H9 (cell line): ENCODE measurements at regions not wholly inside any gene's neighbourhood (a gene's known extent, or its start where the extent isn't known, plus 50 kb on each side); places are given as distances from the start of the nearest gene placed in this dataset.

Experiments used
- DNase-seq: peaks from one replicate; pipeline ENCODE4 v3.0.0-alpha.2; 2017
- H2AFZ ChIP-seq: one replicate; pipeline ENCODE4 v1.6.1; 2013; ENCODE audit warnings: mild to moderate bottlenecking, low read length, control low read depth, moderate library complexity
- H2AK5ac ChIP-seq: 2 replicates; pipeline ENCODE4 v1.6.1; 2013; ENCODE audit warnings: low read length, control low read depth, mixed read lengths; ENCODE audit not compliant: insufficient read length
- H2BK120ac ChIP-seq: one replicate; pipeline ENCODE4 v1.6.1; 2013; ENCODE audit warnings: low read depth, mild to moderate bottlenecking, low read length, control low read depth, inconsistent platforms; ENCODE audit not compliant: poor library complexity, severe bottlenecking
- H2BK12ac ChIP-seq: 2 replicates; pipeline ENCODE4 v1.6.1; 2013; ENCODE audit warnings: low read length, control low read depth, mixed read lengths, low read depth; ENCODE audit not compliant: insufficient read length
- H2BK15ac ChIP-seq: 2 replicates; pipeline ENCODE4 v1.6.1; 2013; ENCODE audit warnings: low read depth, low read length, control low read depth
- H2BK20ac ChIP-seq: one replicate; pipeline ENCODE4 v1.6.1; 2013; ENCODE audit warnings: low read depth, mild to moderate bottlenecking, low read length, control low read depth, inconsistent platforms; ENCODE audit not compliant: poor library complexity, severe bottlenecking
- H2BK5ac ChIP-seq: 2 replicates; pipeline ENCODE4 v1.6.1; 2013; ENCODE audit warnings: low read length, control low read depth, mixed read lengths; ENCODE audit not compliant: insufficient read length
- H3K14ac ChIP-seq: 2 replicates; pipeline ENCODE4 v1.6.1; 2013; ENCODE audit warnings: low read length, control low read depth; ENCODE audit not compliant: insufficient read depth
- H3K18ac ChIP-seq: 2 replicates; pipeline ENCODE4 v1.6.1; 2013; ENCODE audit warnings: low read depth, mild to moderate bottlenecking, mixed read lengths, low read length, control low read depth; ENCODE audit not compliant: insufficient read length
- H3K23ac ChIP-seq: 2 replicates; pipeline ENCODE4 v1.6.1; 2013; ENCODE audit warnings: low read length, control low read depth, mixed read lengths, low read depth; ENCODE audit not compliant: insufficient read length
- H3K23me2 ChIP-seq: 2 replicates; pipeline ENCODE4 v1.6.1; 2013; ENCODE audit warnings: low read depth, mild to moderate bottlenecking, mixed read lengths, low read length, control low read depth; ENCODE audit not compliant: insufficient read length, poor library complexity, severe bottlenecking
- H3K27ac ChIP-seq: 2 replicates; pipeline ENCODE4 v1.5.1; 2013; ENCODE audit warnings: low read length, control low read depth, mixed read lengths, low read depth; ENCODE audit not compliant: insufficient read length
- H3K27me3 ChIP-seq: 2 replicates; pipeline ENCODE4 v1.6.1; 2013; ENCODE audit warnings: low read length, control low read depth, inconsistent platforms; ENCODE audit not compliant: insufficient read depth
- H3K4ac ChIP-seq: 2 replicates; pipeline ENCODE4 v1.6.1; 2013; ENCODE audit warnings: low read depth, mild to moderate bottlenecking, control low read depth, inconsistent platforms, low read length, moderate library complexity
- H3K4me1 ChIP-seq: 2 replicates; pipeline ENCODE4 v1.6.1; 2013; ENCODE audit warnings: low read length, control low read depth, inconsistent platforms; ENCODE audit not compliant: insufficient read depth
- H3K4me2 ChIP-seq: 2 replicates; pipeline ENCODE4 v1.6.1; 2013; ENCODE audit warnings: low read length, control low read depth, mixed read lengths; ENCODE audit not compliant: insufficient read length, insufficient read depth
- H3K56ac ChIP-seq: 2 replicates; pipeline ENCODE4 v1.6.1; 2013; ENCODE audit warnings: low read depth, mild to moderate bottlenecking, mixed read lengths, low read length, control low read depth; ENCODE audit not compliant: insufficient read length
- H3K79me1 ChIP-seq: 2 replicates; pipeline ENCODE4 v1.6.1; 2013; ENCODE audit warnings: low read depth, mild to moderate bottlenecking, moderate library complexity, low read length, control low read depth, inconsistent platforms; ENCODE audit not compliant: insufficient read depth, poor library complexity, severe bottlenecking
- H3K79me2 ChIP-seq: 2 replicates; pipeline ENCODE4 v1.6.1; 2013; ENCODE audit warnings: low read length, control low read depth, inconsistent platforms; ENCODE audit not compliant: insufficient read depth
- H3K9ac ChIP-seq: 2 replicates; pipeline ENCODE4 v1.6.1; 2013; ENCODE audit warnings: low read length, control low read depth, mixed read lengths; ENCODE audit not compliant: insufficient read length; ENCODE audit errors: extremely low read depth
- H3K9me3 ChIP-seq: one replicate; pipeline ENCODE4 v1.6.1; 2013; ENCODE audit warnings: low read depth, low read length, inconsistent platforms; ENCODE audit not compliant: control insufficient read depth
- H3T11ph ChIP-seq: one replicate; pipeline ENCODE4 v1.6.1; 2013; ENCODE audit warnings: mild to moderate bottlenecking, low read length, control low read depth, inconsistent platforms
- H4K20me1 ChIP-seq: one replicate; pipeline ENCODE4 v1.6.1; 2013; ENCODE audit not compliant: control insufficient read depth, insufficient read length, insufficient read depth
- H4K5ac ChIP-seq: 2 replicates; pipeline ENCODE4 v1.6.1; 2013; ENCODE audit warnings: low read depth, mild to moderate bottlenecking, mixed read lengths, low read length, control low read depth; ENCODE audit not compliant: insufficient read length
- H4K8ac ChIP-seq: replicated peaks from 2 replicates; pipeline ENCODE4 v1.6.1; 2013; ENCODE audit warnings: low read length, control low read depth, mixed read lengths, low read depth; ENCODE audit not compliant: insufficient read length
- H4K91ac ChIP-seq: 2 replicates; pipeline ENCODE4 v1.6.1; 2013; ENCODE audit warnings: low read depth, mild to moderate bottlenecking, moderate library complexity, mixed read lengths, low read length, control low read depth; ENCODE audit not compliant: insufficient read length
- H3K27ac Mint-ChIP-seq, 3 experiments: 2 replicates in 2 of 3; 3 replicates in 1 of 3; pipeline ENCODE4 v1.8.0; 2020 to 2021; ENCODE audit warnings: mixed read lengths in 3 of 3, mild to moderate bottlenecking in 1 of 3, moderate library complexity in 1 of 3
- H3K27me3 Mint-ChIP-seq: 2 replicates; pipeline ENCODE4 v1.8.0; 2021; ENCODE audit warnings: low read depth, mild to moderate bottlenecking, moderate library complexity, mixed read lengths
- H3K36me3 Mint-ChIP-seq, 3 experiments: 2 replicates in 2 of 3; 3 replicates in 1 of 3; pipeline ENCODE4 v1.8.0; 2020 to 2021; ENCODE audit warnings: low read depth in 3 of 3, mixed read lengths in 3 of 3; ENCODE audit not compliant: insufficient read depth in 1 of 3
- H3K4me1 Mint-ChIP-seq, 2 experiments: 2 replicates each; pipeline ENCODE4 v1.8.0; 2020; ENCODE audit warnings: mixed read lengths in 2 of 2
- H3K4me3 Mint-ChIP-seq, 2 experiments: 2 replicates in 1 of 2; 3 replicates in 1 of 2; pipeline ENCODE4 v1.8.0; 2020 to 2021; ENCODE audit warnings: mild to moderate bottlenecking in 2 of 2, mixed read lengths in 2 of 2, moderate library complexity in 1 of 2
- H3K9me3 Mint-ChIP-seq, 2 experiments: 2 replicates in 1 of 2; 3 replicates in 1 of 2; pipeline ENCODE4 v1.8.0; 2020; ENCODE audit warnings: mild to moderate bottlenecking in 2 of 2, mixed read lengths in 2 of 2, moderate library complexity in 1 of 2
- WGBS: extraction: QIAGEN DNeasy Blood & Tissue Kit; methylation state at CpG from one replicate; pipeline ENCODE4 v1.1.7; 2013; ENCODE audit warnings: missing lambda C conversion rate, low lambda C conversion rate, mixed read lengths; ENCODE audit not compliant: insufficient read length; ENCODE audit errors: extremely low coverage; 5-methylcytosine and 5-hydroxymethylcytosine counted together
- TF ChIP-seq, protein P1 (sequence below): fragments of 200-600 bp; sonication (generic); conservative IDR thresholded peaks from 3 replicates; pipeline ENCODE4 v1.8.0; 2021; ENCODE audit warnings: antibody characterized with exemption, mild to moderate bottlenecking

DNA sequence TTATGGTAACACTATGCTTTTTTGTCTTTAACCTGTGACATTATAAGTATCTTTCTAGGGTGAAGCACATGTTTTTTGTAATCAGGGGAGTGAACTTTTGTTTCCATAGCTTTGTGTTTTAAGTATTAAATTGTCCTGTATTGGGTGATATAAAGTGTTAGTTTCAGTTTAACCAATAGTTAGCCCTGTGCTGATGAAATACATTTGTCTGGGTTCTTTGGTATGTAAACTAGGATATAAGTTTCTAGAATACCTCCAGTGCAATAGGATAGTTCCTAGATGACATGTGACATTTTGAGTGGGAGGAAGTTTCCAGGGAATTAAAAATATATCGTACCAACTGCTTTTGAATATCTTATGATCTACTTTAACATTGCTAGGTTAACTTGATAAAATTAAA, 611.0 kb upstream of the MARCKS start:
- H3K9me3 Mint-ChIP-seq, result no peaks in the 10 kb centered on the region
- Histone ChIP-seq H3K27me3 (no peaks in the 10 kb centered on the region), H2AK5ac (no peak overlapping the region), H3K9me3 (no peaks in the 10 kb centered on the region), H4K5ac (no peak overlapping the region), H2AFZ (no peak overlapping the region), H3K4me1 (no peaks in the 10 kb centered on the region), H3K79me1 (no peaks in the 10 kb centered on the region), H2BK5ac (no peak overlapping the region), H3K56ac (no peak overlapping the region), H4K91ac (no peak overlapping the region), H3T11ph (no peak overlapping the region), H3K14ac (no peak overlapping the region), H3K4me2 (no peak overlapping the region), H3K23me2 (no peaks in the 10 kb centered on the region), H2BK12ac (no peak overlapping the region), H2BK20ac (no peak overlapping the region), H3K4ac (no peak overlapping the region), H2BK15ac (no peak overlapping the region), H3K23ac (no peak overlapping the region), H4K8ac (no peak overlapping the region), H3K18ac (no peak overlapping the region), H3K27ac (no peak overlapping the region), H2BK120ac (no peak overlapping the region), H3K79me2 (no peaks in the 10 kb centered on the region), H4K20me1 (no peaks in the 10 kb centered on the region), H3K9ac (no peak overlapping the region)
- no peaks in the 10 kb centered on the region for H3K4me1 Mint-ChIP-seq
- no peak for DNase-seq
- TF ChIP-seq, protein P1, sequence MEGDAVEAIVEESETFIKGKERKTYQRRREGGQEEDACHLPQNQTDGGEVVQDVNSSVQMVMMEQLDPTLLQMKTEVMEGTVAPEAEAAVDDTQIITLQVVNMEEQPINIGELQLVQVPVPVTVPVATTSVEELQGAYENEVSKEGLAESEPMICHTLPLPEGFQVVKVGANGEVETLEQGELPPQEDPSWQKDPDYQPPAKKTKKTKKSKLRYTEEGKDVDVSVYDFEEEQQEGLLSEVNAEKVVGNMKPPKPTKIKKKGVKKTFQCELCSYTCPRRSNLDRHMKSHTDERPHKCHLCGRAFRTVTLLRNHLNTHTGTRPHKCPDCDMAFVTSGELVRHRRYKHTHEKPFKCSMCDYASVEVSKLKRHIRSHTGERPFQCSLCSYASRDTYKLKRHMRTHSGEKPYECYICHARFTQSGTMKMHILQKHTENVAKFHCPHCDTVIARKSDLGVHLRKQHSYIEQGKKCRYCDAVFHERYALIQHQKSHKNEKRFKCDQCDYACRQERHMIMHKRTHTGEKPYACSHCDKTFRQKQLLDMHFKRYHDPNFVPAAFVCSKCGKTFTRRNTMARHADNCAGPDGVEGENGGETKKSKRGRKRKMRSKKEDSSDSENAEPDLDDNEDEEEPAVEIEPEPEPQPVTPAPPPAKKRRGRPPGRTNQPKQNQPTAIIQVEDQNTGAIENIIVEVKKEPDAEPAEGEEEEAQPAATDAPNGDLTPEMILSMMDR, result no peak
- no peaks in the 10 kb centered on the region for H3K36me3 Mint-ChIP-seq
- H3K4me3 Mint-ChIP-seq, result no peak overlapping the region
- H3K27ac Mint-ChIP-seq, result no peak overlapping the region
- no CpG with 5 or more reads among the region's 1 CpG for WGBS
- H3K27me3 Mint-ChIP-seq, result no peaks in the 10 kb centered on the region
